ENCODE measurements at regions not wholly inside any gene's neighbourhood (a gene's known extent, or its start where the extent isn't known, plus 50 kb on each side); places are given as distances from the start of the nearest gene placed in this dataset.

DNA sequence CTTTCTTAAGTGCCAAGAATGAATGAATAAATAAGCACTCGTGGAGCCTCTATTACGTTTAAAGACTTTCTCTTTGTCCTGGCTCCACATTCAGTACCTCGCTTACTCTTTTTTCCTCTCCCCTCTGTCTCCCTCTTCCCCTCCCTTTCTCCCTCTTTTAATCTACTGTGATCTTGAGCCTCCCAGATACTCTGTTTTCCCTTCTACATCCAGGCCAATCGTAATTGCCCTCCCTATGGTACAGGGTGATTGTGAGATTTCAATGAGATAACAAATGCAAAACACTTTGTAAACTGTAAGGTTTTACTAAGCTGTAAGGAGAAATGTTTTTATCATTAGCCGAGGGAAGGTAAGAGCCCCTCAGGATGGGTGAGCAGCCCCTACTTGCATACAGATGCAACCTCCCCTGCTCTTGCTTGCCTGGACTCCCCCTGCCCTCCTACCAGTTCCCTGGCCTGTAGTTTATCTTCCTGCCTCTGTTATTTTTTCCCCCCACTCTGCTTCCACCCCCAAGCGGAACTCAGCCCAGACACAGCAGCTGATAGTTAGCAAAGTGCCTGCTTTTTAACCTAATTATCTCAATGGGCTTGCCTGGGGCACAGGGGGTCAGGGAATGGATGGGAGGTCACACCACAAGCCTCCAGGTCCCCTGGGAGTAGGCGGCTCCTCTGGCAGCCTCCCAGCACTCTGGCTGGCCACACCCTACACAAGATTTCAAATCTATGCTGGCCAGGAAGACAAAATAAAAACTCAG lies 76.9 kb upstream of the CADM1 start:
- TF ChIP-seq, protein P1, sequence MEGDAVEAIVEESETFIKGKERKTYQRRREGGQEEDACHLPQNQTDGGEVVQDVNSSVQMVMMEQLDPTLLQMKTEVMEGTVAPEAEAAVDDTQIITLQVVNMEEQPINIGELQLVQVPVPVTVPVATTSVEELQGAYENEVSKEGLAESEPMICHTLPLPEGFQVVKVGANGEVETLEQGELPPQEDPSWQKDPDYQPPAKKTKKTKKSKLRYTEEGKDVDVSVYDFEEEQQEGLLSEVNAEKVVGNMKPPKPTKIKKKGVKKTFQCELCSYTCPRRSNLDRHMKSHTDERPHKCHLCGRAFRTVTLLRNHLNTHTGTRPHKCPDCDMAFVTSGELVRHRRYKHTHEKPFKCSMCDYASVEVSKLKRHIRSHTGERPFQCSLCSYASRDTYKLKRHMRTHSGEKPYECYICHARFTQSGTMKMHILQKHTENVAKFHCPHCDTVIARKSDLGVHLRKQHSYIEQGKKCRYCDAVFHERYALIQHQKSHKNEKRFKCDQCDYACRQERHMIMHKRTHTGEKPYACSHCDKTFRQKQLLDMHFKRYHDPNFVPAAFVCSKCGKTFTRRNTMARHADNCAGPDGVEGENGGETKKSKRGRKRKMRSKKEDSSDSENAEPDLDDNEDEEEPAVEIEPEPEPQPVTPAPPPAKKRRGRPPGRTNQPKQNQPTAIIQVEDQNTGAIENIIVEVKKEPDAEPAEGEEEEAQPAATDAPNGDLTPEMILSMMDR (IDR thresholded peaks at IDR 0.05; ENCODE audit: low read depth, low read length, poor library complexity, severe bottlenecking), result no peak
- TF ChIP-seq EZH2phosphoT487 (IDR thresholded peaks at IDR 0.05; ENCODE audit: borderline replicate concordance, low read length), result no peak

Measured in DOHH2 (cell line).